Activated CD8-positive, alpha-beta memory T cell treated with anti-CD3 and anti-CD28 coated beads for 1 hour (primary cell): ENCODE measurements at regions not wholly inside any gene's neighbourhood (a gene's known extent, or its start where the extent isn't known, plus 50 kb on each side); places are given as distances from the start of the nearest gene placed in this dataset.
"Not testable (repeated sequence)": the region's sequence is repeated elsewhere in the genome, so short reads cannot be mapped to it uniquely, and the experiment has no call there.

Experiments
- DNase-seq, 2 donors: peaks; one replicate each; pipeline ENCODE4 v3.0.0-alpha.2; 2020; ENCODE audit warnings: low read depth in 1 of 2; ENCODE audit errors: extremely low read depth in 1 of 2

- peak in 1 of 2 donors; percentile 2 for DNase-seq
These were observed 450.7 kb downstream of the PTPRC start for GRCh38 chr1:199089393-199090122.

DNA sequence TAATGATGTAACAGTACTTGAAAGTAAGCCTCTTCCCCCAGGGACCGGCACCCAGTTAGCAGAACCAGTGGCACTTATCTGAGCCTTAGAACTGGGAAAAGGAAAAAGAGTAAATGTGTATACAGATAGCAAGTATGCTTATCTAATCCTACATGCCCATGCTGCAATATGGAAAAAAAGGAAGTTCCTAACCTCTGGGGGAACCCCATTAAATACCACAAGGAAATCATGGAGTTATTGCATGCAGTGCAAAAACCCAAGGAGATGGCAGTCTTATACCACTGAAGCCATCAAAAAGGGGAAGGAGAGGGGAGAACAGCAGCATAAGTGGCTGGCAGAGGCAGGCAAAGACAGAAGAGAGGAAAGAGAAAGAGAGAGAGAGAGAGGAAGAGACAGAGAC, 456.8 kb downstream of the PTPRC start:
- DNase-seq: not testable (repeated sequence)

DNA sequence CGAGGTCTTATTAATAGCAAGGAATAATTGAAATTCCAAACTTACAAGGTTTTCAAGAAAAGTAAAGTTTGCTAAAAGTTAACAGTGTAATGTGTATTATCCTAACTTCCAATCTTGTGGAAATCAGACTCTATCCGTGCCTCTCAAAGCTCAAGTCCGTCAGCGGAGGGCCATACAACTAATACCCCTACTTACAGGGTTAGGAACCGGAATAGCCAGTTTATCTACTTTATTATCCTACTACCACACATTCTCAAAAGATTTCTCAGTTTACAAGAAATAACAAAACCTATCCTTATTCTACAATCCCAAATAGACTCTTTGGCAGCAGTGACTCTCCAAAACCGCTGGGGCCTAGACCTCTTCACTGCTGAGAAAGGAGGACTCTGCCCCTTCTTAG, 457.8 kb downstream of the PTPRC start:
- no peak for DNase-seq

- no peak for DNase-seq
These were observed 459.6 kb downstream of the PTPRC start for GRCh38 chr1:199098468-199098867.

GRCh38 chr1:199101139-199101538, 462.3 kb downstream of the PTPRC start:
- DNase-seq: no peak

- DNase-seq: no peak
These were observed 462.8 kb downstream of the PTPRC start for GRCh38 chr1:199101635-199102034.

DNA sequence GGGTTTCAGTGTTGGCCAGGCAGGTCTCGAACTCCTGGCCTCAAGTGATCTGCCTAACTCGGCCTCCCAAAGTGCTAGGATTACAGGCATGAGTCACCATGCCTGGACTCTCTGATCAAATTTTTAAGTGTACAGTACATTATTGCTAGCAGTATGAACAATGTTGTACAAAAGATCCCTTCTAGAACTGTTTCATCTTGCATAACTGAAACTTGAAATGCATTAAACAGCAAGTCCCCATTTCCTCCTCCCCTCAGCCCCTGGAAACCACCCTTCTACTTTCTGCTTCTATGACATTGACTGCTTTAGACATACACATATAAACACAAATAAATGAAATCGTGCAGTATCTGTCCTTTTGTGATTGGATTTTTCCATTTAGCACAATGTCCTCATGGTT, 463.4 kb downstream of the PTPRC start:
- no peak for DNase-seq

GRCh38 chr1:199109160-199109559, 470.3 kb downstream of the PTPRC start:
- DNase-seq: no peak

DNA sequence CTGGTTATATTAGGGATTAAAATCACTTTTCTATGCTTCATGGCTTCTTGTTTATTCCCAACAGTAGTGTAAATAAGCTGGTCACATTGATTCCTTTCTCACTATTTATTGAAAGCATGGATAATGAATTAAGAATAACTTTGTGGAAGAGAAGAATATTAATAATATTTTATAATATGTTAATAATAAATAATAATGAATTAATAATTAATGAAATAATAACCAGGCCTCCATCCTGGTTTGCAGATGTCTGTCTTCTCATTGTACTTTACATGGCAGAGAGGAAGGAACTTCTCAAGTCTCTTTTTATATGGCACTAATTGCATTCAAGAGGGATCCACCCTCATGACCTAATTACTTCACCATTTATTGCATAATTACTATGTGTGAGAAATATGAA, 473.5 kb downstream of the PTPRC start:
- no peak for DNase-seq

DNA sequence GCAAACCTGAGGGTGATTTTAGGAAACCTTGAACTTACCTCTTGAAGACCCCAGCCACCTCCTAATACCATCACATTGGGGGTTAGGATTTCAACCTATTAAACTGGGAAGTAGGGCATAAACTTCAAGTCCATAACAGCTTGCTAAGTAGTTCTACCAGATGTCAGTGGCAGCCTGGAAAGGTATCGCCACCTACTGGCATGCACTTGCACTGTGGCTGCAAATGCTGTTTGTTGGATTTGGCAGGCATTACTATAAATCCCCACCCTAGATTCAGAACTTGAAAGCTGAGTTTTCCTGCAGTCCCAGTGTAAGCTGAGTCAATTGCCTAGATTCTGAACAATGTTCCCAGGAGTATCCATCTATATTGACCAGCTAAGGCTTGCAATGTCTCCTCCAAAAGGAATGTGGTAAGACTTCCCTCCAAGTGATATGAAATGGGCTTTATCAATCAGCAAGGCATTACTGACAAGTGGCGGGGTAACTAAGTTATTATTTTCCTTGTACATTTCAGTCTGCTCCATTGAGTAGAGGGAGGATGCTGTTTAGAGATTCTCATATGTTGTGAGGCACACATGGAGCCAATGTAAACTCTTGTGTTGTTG, 474.5 kb downstream of the PTPRC start:
- DNase-seq: peak; percentile 12 to 35

GRCh38 chr1:199116488-199116887, 477.6 kb downstream of the PTPRC start:
- no peak for DNase-seq

GRCh38 chr1:199121047-199121446, 482.2 kb downstream of the PTPRC start:
- DNase-seq: no peak

- DNase-seq: no peak
These were observed 483.2 kb downstream of the PTPRC start for GRCh38 chr1:199122085-199122484.

DNA sequence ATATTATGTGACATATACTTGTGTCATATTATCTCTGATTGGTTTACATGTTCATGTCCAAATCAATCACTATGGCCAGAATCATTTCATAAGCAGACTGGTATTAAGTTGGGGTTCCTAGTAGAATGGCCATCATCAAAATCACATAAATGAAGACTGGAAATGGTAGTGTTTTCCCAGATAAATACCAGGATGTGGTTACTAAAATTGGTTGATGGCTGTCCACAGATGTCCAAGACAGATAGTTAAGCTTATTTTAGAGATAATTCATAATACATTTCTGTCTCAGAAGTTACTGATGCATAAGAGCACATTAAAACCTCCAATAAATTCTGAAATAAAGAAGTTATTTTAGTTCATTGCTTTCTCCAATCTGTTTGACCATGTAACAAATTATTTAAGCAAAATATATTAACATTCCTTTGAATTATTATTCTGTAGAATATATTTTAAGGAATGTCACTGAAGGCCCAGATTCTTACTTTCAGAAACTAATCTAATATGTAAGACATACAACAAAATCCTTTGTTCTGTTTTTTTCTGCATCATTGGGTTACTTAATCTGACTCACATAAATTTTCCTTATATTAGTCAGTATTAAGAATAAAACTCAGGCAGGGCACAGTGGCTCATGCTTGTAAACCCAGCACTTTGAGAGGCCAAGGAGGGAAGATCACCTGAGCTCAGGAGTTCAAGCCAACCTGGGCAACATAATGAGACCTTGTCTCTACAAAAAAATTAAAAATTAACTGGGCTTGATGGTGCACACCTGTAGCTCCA, 483.9 kb downstream of the PTPRC start:
- no peak for DNase-seq

DNA sequence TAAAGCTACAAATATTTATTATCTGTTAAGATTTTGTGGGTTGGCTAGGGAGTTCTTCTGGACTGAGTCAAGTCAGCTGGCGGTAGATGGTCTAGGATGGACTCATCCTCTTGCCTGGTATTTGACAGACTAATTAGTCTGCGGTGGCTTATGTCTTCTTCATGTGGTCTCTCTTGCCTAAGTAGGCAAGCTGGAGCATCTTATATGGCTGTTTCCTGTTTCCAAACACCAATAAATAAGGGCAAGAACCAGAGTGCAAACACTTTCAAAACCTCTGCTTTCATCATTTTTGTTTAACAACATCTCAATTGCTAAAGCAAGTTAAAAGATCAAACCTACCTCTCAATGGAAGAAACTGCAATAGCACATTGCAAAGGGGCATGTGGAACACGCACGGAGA, 484.8 kb downstream of the PTPRC start:
- no peak for DNase-seq

DNA sequence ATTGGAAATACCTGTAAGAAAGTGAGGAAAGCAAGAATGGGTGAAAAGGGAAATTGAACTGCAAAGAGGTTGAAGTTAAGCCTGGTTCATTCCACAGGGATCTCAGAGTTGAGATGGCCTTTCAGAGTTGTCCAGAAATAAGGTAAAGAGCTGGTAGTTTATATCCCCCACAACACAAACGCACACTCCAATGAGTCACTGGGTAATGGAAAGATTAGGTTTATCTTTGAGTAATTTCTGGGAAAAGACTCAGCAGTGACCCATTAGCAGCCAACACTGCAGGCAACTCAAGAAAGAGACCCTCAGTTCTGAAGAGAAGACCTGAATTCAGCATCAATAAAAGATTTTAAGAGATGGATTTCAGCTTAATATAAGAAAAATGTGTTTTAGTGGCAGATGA, 485.5 kb downstream of the PTPRC start:
- no peak for DNase-seq

DNA sequence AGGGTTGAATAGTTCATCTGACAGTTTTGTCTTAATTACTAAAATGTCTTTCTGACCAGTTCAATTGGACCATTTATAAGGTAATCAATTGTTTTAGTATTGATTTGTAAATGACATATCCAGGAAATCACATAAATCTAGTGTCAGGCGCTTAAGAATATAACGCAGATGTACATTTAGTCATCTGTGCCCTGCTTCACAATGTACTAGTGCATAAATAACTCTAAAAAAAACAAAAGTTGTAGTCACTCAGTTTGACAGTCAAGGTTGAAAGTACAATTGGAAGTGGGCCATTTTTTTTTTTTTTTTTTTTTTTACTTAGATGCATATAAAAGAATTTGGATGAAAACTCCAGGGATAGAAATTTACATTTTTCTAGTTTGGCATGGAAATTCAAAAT, 490.4 kb downstream of the PTPRC start:
- no peak for DNase-seq

DNA sequence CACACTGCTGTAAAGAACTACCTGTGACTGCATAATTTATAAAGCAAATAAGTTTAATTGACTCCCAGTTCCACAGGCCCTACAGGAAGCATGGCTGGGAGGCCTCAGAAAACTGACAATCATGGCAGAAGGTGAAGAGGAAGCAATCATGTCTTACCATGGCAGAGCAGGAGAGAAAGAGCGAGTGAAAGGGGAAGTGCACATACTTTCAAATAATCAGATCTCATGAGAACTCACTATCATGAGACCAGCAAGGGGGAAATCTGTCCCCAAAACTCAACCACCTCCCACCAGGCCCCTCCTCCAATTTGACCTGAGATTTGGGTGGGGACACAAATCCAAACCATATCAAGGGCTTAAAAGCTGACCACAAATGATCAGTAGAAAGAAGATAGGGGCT, 493.2 kb downstream of the PTPRC start:
- no peak for DNase-seq

DNA sequence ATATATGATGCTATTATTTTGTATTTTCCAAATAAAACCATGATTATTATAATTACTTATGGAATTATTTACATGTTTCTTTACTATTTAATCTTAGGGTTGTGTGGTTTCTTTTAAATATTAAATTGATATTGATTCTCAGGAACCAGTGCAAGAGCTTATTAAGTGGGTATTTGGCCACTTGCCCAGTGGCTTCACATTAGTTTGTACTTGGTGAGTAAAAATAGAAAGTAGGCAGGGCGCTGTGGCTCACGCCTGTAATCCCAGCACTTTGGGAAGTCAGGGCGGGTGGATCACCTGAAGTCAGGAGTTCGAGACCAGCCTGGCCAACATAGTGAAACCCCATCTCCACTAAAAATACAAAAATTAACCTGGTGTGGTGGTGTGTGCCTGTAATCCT, 497.1 kb downstream of the PTPRC start:
- DNase-seq: no peak

DNA sequence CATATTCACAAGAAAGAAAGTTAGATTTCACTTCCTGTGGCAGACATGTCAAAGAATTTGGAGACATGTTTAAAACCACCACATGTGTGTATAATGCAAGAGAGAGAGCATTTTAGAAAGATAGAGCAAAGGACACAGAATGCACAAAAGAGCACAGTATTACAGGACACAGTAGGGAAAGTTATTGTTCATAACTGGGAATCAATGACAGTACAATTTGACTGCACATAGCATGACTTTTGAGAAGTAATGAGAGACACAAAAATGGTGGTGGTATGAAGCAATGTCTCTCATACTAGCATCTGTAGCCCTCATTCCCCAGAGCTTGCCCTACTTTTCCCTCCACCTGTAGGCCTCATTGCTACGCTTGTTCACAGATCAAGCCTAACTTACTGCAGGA, 499.2 kb downstream of the PTPRC start:
- no peak for DNase-seq

DNA sequence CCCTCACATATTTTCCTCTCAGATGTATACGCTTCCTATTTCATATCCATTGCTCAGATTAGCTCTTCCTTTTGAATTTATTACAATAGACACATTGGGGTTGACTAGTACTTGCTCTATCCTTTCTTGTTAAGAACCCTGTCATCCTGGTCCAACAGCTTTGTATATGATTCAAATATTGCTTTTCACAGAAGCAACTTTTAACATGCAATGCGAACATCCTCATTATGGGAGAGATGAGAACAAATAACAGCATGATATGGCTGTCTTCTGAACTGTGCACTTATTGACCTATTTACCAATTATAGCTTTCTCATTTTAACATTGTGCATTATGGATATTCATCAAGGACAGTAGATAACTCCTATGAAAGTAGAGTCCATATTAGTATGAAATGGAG, 510.8 kb downstream of the PTPRC start:
- DNase-seq: no peak

GRCh38 chr1:199150756-199151155, 511.9 kb downstream of the PTPRC start:
- no peak for DNase-seq
